HepG2 (cell line): ENCODE measurements at regions not wholly inside any gene's neighbourhood (a gene's known extent, or its start where the extent isn't known, plus 50 kb on each side); places are given as distances from the start of the nearest gene placed in this dataset.

ENCODE experiments used
- ATAC-seq: fragments of 200-7000 bp; cut with Tn5 transposase; 3 replicates; pipeline ENCODE4 v1.9.1; 2020; ENCODE audit warnings: mild to moderate bottlenecking, moderate library complexity
- BruUV-seq: library from RNA; stranded (reverse); fragments of 400-500 nt; replicated peaks from 2 replicates; lab custom pipeline; 2021; lab: Mats Ljungman, UMichigan
- CTCF ChIA-PET: fragments of 300-600 bp; formaldehyde crosslinking; extraction: SDS; loops from one replicate; lab custom pipeline; 2021; ENCODE audit warnings: low total read pairs, inconsistent platforms, low intra/inter-chr PET ratio; lab: Yijun Ruan, JAX
- POLR2A ChIA-PET: fragments of 350-600 bp; sonication (Branson Sonifier 250); formaldehyde crosslinking; loops from one replicate; lab custom pipeline; 2020; ENCODE audit warnings: antibody characterized with exemption, inconsistent platforms; lab: Yijun Ruan, JAX
- DNase-seq: peaks from one replicate; pipeline ENCODE4 v3.0.0-alpha.2; 2015; ENCODE audit warnings: low spot score
- FAIRE-seq: peaks from 3 replicates; lab custom pipeline; 2011; peaks lifted over from hg19 to GRCh38; lab: Jason Lieb, UNC
- H2AFZ ChIP-seq: one replicate; pipeline ENCODE4 v1.6.1; 2011; ENCODE audit warnings: low read length, inconsistent platforms
- H3K27ac ChIP-seq: fragments of 300-600 bp; 3 replicates; pipeline ENCODE4 v1.8.0; 2011; ENCODE audit warnings: mixed run types, mild to moderate bottlenecking, mixed read lengths, low read length, inconsistent platforms; ENCODE audit not compliant: insufficient read depth; ENCODE audit errors: extremely low read length
- H3K27me3 ChIP-seq, 2 experiments: fragments of 200-600 bp in 1 of 2; 2 replicates in 1 of 2; 3 replicates in 1 of 2; pipeline versions ENCODE4 v1.6.0 to v1.8.0; 2011; ENCODE audit warnings: low read length in 2 of 2, mild to moderate bottlenecking in 2 of 2, moderate library complexity in 2 of 2, inconsistent platforms in 1 of 2; ENCODE audit not compliant: insufficient read depth in 2 of 2, control insufficient read depth in 1 of 2
- H3K36me3 ChIP-seq, 2 experiments: fragments of 200-600 bp in 1 of 2; replicated peaks in 1 of 2; 2 replicates in 1 of 2; 3 replicates in 1 of 2; pipeline versions ENCODE4 v1.5.1 to v1.8.0; 2011; ENCODE audit warnings: low read length in 2 of 2, inconsistent platforms in 1 of 2; ENCODE audit not compliant: insufficient read depth in 2 of 2, control insufficient read depth in 1 of 2
- H3K4me1 ChIP-seq: 2 replicates; pipeline ENCODE4 v1.5.1; 2012; ENCODE audit warnings: low read length, inconsistent platforms; ENCODE audit not compliant: insufficient read depth
- H3K4me2 ChIP-seq: 2 replicates; pipeline ENCODE4 v1.6.0; 2011; ENCODE audit warnings: low read depth, low read length, inconsistent platforms
- H3K4me3 ChIP-seq, 3 experiments: fragments of 200-600 bp in 1 of 3; sonication (generic), shearing (Covaris generic) in 1 of 3; replicated peaks in 1 of 3; 2 replicates each; pipeline ENCODE4 v1.5.1; 2011 to 2016; ENCODE audit warnings: low read length in 3 of 3, inconsistent platforms in 2 of 3, low read depth in 2 of 3, mild to moderate bottlenecking in 2 of 3, control low read depth in 1 of 3, mixed read lengths in 1 of 3; ENCODE audit not compliant: insufficient read depth in 1 of 3
- H3K79me2 ChIP-seq: one replicate; pipeline ENCODE4 v1.6.1; 2011; ENCODE audit warnings: low read length, inconsistent platforms; ENCODE audit not compliant: insufficient read depth
- H3K9ac ChIP-seq: 2 replicates; pipeline ENCODE4 v1.6.0; 2011; ENCODE audit warnings: mild to moderate bottlenecking, low read depth, low read length, inconsistent platforms; ENCODE audit not compliant: insufficient read depth
- H3K9me3 ChIP-seq: 2 replicates; pipeline ENCODE4 v1.5.1; 2012; ENCODE audit warnings: mild to moderate bottlenecking, low read length
- H4K20me1 ChIP-seq: 2 replicates; pipeline ENCODE4 v1.6.0; 2011; ENCODE audit warnings: inconsistent platforms, mild to moderate bottlenecking, low read length, moderate library complexity; ENCODE audit not compliant: insufficient read depth
- PHF8 ChIP-seq: sonication (generic); formaldehyde crosslinking; IDR thresholded peaks from 2 replicates; pipeline ENCODE4 v1.5.0; 2020; ENCODE audit warnings: missing genetic modification reagents
- ZNF136 ChIP-seq: sonication (generic); formaldehyde crosslinking; IDR thresholded peaks from 2 replicates; pipeline ENCODE4 v1.8.1; 2022; ENCODE audit warnings: low read depth, mild to moderate bottlenecking, moderate library complexity, missing genetic modification reagents
- WGBS: methylation state at CpG from one replicate; pipeline ENCODE4 v1.1.6; 2017; ENCODE audit warnings: low lambda C conversion rate; 5-methylcytosine and 5-hydroxymethylcytosine counted together
- in situ Hi-C: cut with HindIII; loops from 2 replicates; pipeline ENCODE4 v1.10.0; 2017; ENCODE audit warnings: low pct_unique_long_range_greater_than_20kb; ENCODE audit not compliant: extremely low pct_ligation_motif_present
- intact Hi-C: fragments of 100-400 bp; cut with micrococcal nuclease; formaldehyde crosslinking; loops from one replicate; pipeline ENCODE4 v1.10.0; 2022; ENCODE audit not compliant: unreplicated experiment
- TF ChIP-seq, protein P1 (sequence below): sonication (generic); formaldehyde crosslinking; IDR thresholded peaks from 2 replicates; pipeline ENCODE4 v1.9.0; 2021; ENCODE audit warnings: mild to moderate bottlenecking, missing genetic modification reagents
- TF ChIP-seq, protein P2 (sequence below): sonication (generic); formaldehyde crosslinking; IDR thresholded peaks from 2 replicates; pipeline ENCODE4 v1.4.0; 2020; ENCODE audit warnings: missing genetic modification reagents

DNA sequence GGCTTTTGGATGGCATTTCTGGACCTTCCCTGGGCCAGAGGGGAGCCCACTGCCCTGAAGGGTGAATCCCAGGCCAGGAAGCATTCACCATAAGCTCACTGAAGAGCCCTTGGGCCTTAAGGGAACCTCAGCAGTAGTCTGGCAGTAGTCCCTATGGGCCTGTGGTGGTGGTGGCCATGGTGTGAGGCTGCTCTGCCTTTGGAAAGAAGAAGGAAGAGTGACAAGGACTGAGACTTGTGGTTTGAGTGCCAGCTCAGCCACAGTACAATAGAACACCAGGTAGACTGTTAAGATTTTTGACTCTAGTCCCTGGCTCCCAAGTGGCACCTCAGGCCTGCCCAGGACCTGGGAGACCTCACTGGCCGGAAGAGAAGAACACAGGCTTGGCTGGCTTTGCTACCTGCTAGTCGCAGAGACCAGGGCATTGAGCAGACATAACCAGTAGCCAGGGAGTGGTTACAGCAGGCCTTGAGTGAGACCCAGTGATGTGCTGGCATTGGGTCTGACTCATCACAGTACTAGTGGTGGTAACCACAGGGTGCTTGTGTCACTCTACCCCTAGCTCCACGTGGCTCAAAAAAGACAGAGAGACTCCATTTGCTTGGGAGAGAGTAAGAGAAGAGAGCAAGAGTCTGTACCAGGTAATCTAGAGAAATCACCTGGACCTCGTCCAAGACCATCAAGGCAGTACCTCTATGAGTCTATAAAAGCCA, 259.8 kb upstream of the BLID start:
- ChIA-PET CTCF (no interaction called here), POLR2A (no interaction called here)
- no peak overlapping the region for H2AFZ ChIP-seq

More for the DNA sequence above, 259.8 kb upstream of the BLID start:
- H4K20me1 ChIP-seq: no peaks in the 10 kb centered on the region
- no peaks in the 10 kb centered on the region for H3K27me3 ChIP-seq
- TF ChIP-seq ZNF136: no peak
- TF ChIP-seq, protein P1, sequence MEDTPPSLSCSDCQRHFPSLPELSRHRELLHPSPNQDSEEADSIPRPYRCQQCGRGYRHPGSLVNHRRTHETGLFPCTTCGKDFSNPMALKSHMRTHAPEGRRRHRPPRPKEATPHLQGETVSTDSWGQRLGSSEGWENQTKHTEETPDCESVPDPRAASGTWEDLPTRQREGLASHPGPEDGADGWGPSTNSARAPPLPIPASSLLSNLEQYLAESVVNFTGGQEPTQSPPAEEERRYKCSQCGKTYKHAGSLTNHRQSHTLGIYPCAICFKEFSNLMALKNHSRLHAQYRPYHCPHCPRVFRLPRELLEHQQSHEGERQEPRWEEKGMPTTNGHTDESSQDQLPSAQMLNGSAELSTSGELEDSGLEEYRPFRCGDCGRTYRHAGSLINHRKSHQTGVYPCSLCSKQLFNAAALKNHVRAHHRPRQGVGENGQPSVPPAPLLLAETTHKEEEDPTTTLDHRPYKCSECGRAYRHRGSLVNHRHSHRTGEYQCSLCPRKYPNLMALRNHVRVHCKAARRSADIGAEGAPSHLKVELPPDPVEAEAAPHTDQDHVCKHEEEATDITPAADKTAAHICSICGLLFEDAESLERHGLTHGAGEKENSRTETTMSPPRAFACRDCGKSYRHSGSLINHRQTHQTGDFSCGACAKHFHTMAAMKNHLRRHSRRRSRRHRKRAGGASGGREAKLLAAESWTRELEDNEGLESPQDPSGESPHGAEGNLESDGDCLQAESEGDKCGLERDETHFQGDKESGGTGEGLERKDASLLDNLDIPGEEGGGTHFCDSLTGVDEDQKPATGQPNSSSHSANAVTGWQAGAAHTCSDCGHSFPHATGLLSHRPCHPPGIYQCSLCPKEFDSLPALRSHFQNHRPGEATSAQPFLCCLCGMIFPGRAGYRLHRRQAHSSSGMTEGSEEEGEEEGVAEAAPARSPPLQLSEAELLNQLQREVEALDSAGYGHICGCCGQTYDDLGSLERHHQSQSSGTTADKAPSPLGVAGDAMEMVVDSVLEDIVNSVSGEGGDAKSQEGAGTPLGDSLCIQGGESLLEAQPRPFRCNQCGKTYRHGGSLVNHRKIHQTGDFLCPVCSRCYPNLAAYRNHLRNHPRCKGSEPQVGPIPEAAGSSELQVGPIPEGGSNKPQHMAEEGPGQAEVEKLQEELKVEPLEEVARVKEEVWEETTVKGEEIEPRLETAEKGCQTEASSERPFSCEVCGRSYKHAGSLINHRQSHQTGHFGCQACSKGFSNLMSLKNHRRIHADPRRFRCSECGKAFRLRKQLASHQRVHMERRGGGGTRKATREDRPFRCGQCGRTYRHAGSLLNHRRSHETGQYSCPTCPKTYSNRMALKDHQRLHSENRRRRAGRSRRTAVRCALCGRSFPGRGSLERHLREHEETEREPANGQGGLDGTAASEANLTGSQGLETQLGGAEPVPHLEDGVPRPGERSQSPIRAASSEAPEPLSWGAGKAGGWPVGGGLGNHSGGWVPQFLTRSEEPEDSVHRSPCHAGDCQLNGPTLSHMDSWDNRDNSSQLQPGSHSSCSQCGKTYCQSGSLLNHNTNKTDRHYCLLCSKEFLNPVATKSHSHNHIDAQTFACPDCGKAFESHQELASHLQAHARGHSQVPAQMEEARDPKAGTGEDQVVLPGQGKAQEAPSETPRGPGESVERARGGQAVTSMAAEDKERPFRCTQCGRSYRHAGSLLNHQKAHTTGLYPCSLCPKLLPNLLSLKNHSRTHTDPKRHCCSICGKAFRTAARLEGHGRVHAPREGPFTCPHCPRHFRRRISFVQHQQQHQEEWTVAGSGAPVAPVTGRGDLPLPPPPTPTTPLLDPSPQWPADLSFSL (CRISPR knock-in tag): no peak
- TF ChIP-seq, protein P2, sequence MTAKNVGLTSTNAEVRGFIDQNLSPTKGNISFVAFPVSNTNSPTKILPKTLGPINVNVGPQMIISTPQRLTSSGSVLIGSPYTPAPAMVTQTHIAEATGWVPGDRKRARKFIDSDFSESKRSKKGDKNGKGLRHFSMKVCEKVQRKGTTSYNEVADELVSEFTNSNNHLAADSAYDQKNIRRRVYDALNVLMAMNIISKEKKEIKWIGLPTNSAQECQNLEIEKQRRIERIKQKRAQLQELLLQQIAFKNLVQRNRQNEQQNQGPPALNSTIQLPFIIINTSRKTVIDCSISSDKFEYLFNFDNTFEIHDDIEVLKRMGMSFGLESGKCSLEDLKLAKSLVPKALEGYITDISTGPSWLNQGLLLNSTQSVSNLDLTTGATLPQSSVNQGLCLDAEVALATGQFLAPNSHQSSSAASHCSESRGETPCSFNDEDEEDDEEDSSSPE: no peak
- no peak for TF ChIP-seq PHF8
- TF ChIP-seq, all 625 proteins: peak for 0
- H3K36me3 ChIP-seq: no peaks in the 10 kb centered on the region
- no peaks in the 10 kb centered on the region for H3K4me1 ChIP-seq
- H3K79me2 ChIP-seq: no peaks in the 10 kb centered on the region
- FAIRE-seq: no peak
- no TSS peak for BruUV-seq
- no peaks in the 10 kb centered on the region for H3K9me3 ChIP-seq
- in situ Hi-C loops: no loop called here
- no peak overlapping the region for H3K27ac ChIP-seq
- H3K4me3 ChIP-seq: no peak overlapping the region
- no peak for DNase-seq
- no peak overlapping the region for H3K4me2 ChIP-seq
- no peak overlapping the region for H3K9ac ChIP-seq
- no peak for ATAC-seq
- 0% methylated on average over 2 of the region's 4 CpGs for WGBS
- intact Hi-C loops: no loop called here
